Pancreas (tissue), 10 donors: ENCODE measurements at regions not wholly inside any gene's neighbourhood (a gene's known extent, or its start where the extent isn't known, plus 50 kb on each side); places are given as distances from the start of the nearest gene placed in this dataset.
A peak's percentile ranks its signal among the peaks of the same experiment; 100 is the strongest.

ENCODE experiments used
- ATAC-seq, 4 donors: fragments of 200-7000 bp; cut with Tn5 transposase; one replicate each; pipeline versions ENCODE4 v1.8.0 to v1.9.1; 2020; ENCODE audit warnings: mild to moderate bottlenecking in 4 of 4, moderate library complexity in 4 of 4
- DNase-seq, 6 donors: peaks; one replicate each; pipeline ENCODE4 v3.0.0-alpha.2; 2020
- FAIRE-seq: peaks from 2 replicates; lab custom pipeline; 2012; peaks lifted over from hg19 to GRCh38; lab: Jason Lieb, UNC
- H3K27ac ChIP-seq, 4 donors: fragments of 200-600 bp; sonication (generic); 1 replicate in 3 of 4; 2 replicates in 1 of 4; pipeline versions ENCODE4 v1.5.0 to v1.8.0; 2020
- H3K27me3 ChIP-seq, 4 donors: fragments of 200-600 bp; one replicate each; pipeline ENCODE4 v1.8.0; 2021
- H3K36me3 ChIP-seq, 3 donors: fragments of 200-600 bp; sonication (generic) in 1 of 3; one replicate each; pipeline versions ENCODE4 v1.5.0 to v1.8.0; 2020 to 2021
- H3K4me1 ChIP-seq, 3 donors: fragments of 200-600 bp; one replicate each; pipeline ENCODE4 v1.8.0; 2021
- H3K4me3 ChIP-seq, 4 donors: fragments of 200-600 bp; sonication (generic) in 2 of 4; one replicate each; pipeline versions ENCODE4 v1.5.0 to v1.8.0; 2020 to 2021
- H3K9me3 ChIP-seq, 4 donors: fragments of 200-600 bp; one replicate each; pipeline ENCODE4 v1.8.0; 2021
- WGBS, 2 donors: extraction: QIAGEN DNeasy Blood & Tissue Kit; methylation state at CpG; one replicate each; pipeline ENCODE4 v1.1.7; 2013; 5-methylcytosine and 5-hydroxymethylcytosine counted together
- intact Hi-C, 3 donors: fragments of 100-400 bp; cut with DNase I; formaldehyde crosslinking; loops; one replicate each; pipeline versions ENCODE4 v1.11.1 to v1.14.2; 2022
- TF ChIP-seq, protein P1 (sequence below), 4 donors: fragments of 200-600 bp; sonication (generic) in 3 of 4; IDR thresholded peaks; one replicate each; pipeline versions ENCODE4 v1.5.0 to v1.8.0; 2021; ENCODE audit warnings: antibody characterized with exemption in 4 of 4
- donor health status: healthy with polysubstance abuse.
- donor health status: DM: no; HTN: no; CAD: no; lungs with moderate emphysema.
- donor health status: DM: no; HTN: no; CAD: no.
- donor health status: control.
- donor health status: control.
- donor health status: Bipolar disorder and iron deficiency.
- donor health status: DM: yes; HTN: yes; CAD: no.
- donor health status: DM: no; HTN: no; CAD: no.
- donor health status: DM: no; HTN: no; CAD: no.
- donor health status: DM: yes; HTN: yes; CAD: no.

DNA sequence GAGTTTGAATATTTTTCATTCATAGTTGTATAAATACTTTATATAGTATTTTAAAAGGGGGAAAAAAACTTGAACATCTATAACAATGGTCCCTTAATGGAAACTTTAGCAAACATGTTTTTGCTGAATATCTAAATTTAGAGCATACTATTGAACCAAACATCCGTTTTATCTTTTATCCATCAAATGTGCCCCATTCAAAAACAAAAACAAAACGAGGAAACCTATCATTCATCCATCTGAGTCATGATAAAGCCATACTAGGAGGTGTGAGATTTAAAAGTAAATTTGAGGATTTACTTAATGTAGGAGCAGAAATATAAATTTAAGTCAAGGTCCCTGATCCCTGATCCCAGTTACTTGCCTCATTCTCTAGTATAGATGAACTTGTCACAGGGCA lies 463.6 kb upstream of the MDFIC2 start:
- 30 to 41% methylated on average over 2 of the region's 2 CpGs for WGBS, 2 donors

GRCh38 chr3:70775257-70775656 lies 462.8 kb upstream of the MDFIC2 start:
- FAIRE-seq = no peak
- H3K4me1 ChIP-seq = no peaks in the 10 kb centered on the region
- TF ChIP-seq, protein P1, sequence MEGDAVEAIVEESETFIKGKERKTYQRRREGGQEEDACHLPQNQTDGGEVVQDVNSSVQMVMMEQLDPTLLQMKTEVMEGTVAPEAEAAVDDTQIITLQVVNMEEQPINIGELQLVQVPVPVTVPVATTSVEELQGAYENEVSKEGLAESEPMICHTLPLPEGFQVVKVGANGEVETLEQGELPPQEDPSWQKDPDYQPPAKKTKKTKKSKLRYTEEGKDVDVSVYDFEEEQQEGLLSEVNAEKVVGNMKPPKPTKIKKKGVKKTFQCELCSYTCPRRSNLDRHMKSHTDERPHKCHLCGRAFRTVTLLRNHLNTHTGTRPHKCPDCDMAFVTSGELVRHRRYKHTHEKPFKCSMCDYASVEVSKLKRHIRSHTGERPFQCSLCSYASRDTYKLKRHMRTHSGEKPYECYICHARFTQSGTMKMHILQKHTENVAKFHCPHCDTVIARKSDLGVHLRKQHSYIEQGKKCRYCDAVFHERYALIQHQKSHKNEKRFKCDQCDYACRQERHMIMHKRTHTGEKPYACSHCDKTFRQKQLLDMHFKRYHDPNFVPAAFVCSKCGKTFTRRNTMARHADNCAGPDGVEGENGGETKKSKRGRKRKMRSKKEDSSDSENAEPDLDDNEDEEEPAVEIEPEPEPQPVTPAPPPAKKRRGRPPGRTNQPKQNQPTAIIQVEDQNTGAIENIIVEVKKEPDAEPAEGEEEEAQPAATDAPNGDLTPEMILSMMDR (IDR thresholded peaks at IDR 0.05) = no peak
- 82 to 85% methylated on average over 4 of the region's 4 CpGs for WGBS, 2 donors
- H3K4me3 ChIP-seq = no peak overlapping the region
- no peak for ATAC-seq
- no peaks in the 10 kb centered on the region for H3K9me3 ChIP-seq
- no peak for DNase-seq
- intact Hi-C loops = no loop called here
- no peaks in the 10 kb centered on the region for H3K36me3 ChIP-seq
- no peaks in the 10 kb centered on the region for H3K27me3 ChIP-seq
- H3K27ac ChIP-seq = no peak overlapping the region

More for the DNA sequence above, 463.6 kb upstream of the MDFIC2 start:
- Histone ChIP-seq H3K9me3 (no peaks in the 10 kb centered on the region), H3K27ac (no peak overlapping the region), H3K27me3 (no peaks in the 10 kb centered on the region), H3K4me1 (no peaks in the 10 kb centered on the region), H3K36me3 (no peaks in the 10 kb centered on the region), H3K4me3 (no peak overlapping the region)
- TF ChIP-seq, protein P1 (IDR thresholded peaks at IDR 0.05) = no peak
- peak; percentile 17 for FAIRE-seq
- ATAC-seq = no peak
- DNase-seq = no peak
- intact Hi-C loops = no loop called here

DNA sequence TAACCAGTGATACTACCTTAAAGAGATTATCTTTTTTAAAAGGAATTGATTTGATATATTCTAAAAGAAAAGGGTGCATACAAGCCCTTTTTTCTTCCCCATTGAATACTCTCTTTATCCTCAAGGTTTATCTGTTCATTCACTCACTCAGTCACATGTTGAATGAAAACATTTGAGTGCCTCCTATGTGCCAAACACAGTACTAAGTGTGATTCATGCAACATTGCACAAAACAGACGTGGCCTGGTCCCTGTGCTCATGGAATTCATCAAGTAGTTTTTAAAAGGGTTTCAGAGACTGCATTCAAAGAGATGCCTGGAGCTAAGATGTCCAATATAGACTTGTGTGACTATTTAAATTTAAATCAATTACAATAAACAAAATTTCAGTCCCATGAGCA lies 462.2 kb upstream of the MDFIC2 start:
- FAIRE-seq (no peak), DNase-seq (no peak), ATAC-seq (no peak)
- Histone ChIP-seq H3K27me3 (no peaks in the 10 kb centered on the region), H3K4me1 (no peaks in the 10 kb centered on the region), H3K36me3 (no peaks in the 10 kb centered on the region), H3K4me3 (no peak overlapping the region), H3K9me3 (no peaks in the 10 kb centered on the region), H3K27ac (no peak overlapping the region)
- TF ChIP-seq, protein P1 (IDR thresholded peaks at IDR 0.05) = no peak
- intact Hi-C loops = no loop called here
- 81 to 86% methylated on average over 1 of the region's 1 CpG for WGBS, 2 donors

GRCh38 chr3:70771426-70772147 lies 459.1 kb upstream of the MDFIC2 start:
- no peaks in the 10 kb centered on the region for H3K36me3 ChIP-seq
- H3K27ac ChIP-seq = no peak overlapping the region
- DNase-seq = no peak
- ATAC-seq = no peak
- H3K27me3 ChIP-seq = no peaks in the 10 kb centered on the region
- H3K4me1 ChIP-seq = no peaks in the 10 kb centered on the region
- TF ChIP-seq, protein P1 (IDR thresholded peaks at IDR 0.05) = no peak
- no peak for FAIRE-seq
- peaks cover 0 to 4% (median 0%) of the 10 kb centered on the region in 4 donors for H3K9me3 ChIP-seq
- intact Hi-C loops = no loop called here
- no peak overlapping the region for H3K4me3 ChIP-seq
- 88 to 89% methylated on average over 4 of the region's 4 CpGs for WGBS, 2 donors

DNA sequence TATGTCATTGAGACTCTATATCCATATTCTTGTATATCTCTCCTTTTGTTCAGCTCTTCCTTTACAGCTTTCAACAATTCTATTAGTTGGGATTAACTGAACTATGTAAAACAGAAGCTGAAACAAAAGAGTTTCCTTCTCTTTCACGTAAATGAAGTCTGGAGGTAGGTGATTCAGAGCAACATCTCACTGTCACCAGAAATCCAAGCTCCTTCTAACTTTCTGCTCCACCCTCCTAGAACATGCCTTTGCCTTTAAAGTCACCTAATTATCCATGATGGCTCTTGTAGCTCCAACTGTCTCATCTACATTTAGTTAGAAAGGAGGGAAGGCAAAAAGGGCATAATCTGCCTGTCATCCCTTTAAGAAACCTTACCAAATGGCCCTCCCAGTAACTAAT lies 458.2 kb upstream of the MDFIC2 start:
- DNase-seq (no peak), ATAC-seq (no peak), FAIRE-seq (no peak)
- no peak overlapping the region for H3K27ac ChIP-seq
- no peak overlapping the region for H3K4me3 ChIP-seq
- peaks cover 0 to 4% (median 0%) of the 10 kb centered on the region in 4 donors for H3K9me3 ChIP-seq
- TF ChIP-seq, protein P1 (IDR thresholded peaks at IDR 0.05) = no peak
- WGBS, 2 donors = 76 to 89% methylated on average over 1 of the region's 1 CpG
- intact Hi-C loops = no loop called here
- no peaks in the 10 kb centered on the region for H3K36me3 ChIP-seq
- no peaks in the 10 kb centered on the region for H3K4me1 ChIP-seq
- no peaks in the 10 kb centered on the region for H3K27me3 ChIP-seq
